ENCODE measurements at regions not wholly inside any gene's neighbourhood (a gene's known extent, or its start where the extent isn't known, plus 50 kb on each side); places are given as distances from the start of the nearest gene placed in this dataset.

DNA sequence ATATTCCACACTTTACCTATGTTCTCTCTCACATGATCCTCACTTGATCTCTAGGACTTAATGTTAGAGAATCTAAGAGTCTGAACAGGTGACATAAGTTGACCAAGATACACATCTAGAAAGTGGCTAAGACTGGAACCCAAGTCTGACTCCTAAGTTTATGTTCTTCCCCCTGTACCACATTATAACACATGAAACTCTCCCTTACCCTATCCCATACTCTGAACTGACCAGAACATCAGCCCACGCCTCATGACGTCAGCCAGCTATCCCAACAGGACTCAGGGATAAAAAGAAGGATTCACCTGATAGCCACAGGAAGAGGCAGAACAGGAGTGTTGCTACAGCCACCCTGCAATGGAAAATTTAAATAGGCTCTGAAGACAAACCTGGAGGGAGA, 392.2 kb downstream of the ZEB2 start:
- Histone ChIP-seq H3K4me1 (no peaks in the 10 kb centered on the region), H3K4me3 (no peak overlapping the region), H3K27ac (no peak overlapping the region), H3K9me3 (no peaks in the 10 kb centered on the region), H3K36me3 (replicated peaks in 1 of 2; ENCODE audit: insufficient read depth in 1 of 2, low read depth in 2 of 2) (no peaks in the 10 kb centered on the region), H3K27me3 (no peaks in the 10 kb centered on the region)
- TF ChIP-seq POLR2A (IDR thresholded peaks at IDR 0.05), result no peak
- TF ChIP-seq, protein P1, sequence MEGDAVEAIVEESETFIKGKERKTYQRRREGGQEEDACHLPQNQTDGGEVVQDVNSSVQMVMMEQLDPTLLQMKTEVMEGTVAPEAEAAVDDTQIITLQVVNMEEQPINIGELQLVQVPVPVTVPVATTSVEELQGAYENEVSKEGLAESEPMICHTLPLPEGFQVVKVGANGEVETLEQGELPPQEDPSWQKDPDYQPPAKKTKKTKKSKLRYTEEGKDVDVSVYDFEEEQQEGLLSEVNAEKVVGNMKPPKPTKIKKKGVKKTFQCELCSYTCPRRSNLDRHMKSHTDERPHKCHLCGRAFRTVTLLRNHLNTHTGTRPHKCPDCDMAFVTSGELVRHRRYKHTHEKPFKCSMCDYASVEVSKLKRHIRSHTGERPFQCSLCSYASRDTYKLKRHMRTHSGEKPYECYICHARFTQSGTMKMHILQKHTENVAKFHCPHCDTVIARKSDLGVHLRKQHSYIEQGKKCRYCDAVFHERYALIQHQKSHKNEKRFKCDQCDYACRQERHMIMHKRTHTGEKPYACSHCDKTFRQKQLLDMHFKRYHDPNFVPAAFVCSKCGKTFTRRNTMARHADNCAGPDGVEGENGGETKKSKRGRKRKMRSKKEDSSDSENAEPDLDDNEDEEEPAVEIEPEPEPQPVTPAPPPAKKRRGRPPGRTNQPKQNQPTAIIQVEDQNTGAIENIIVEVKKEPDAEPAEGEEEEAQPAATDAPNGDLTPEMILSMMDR (IDR thresholded peaks at IDR 0.05), result no peak
- ATAC-seq (no peak), DNase-seq (no peak)
- WGBS, 2 donors, result 84 to 95% methylated on average over 2 of the region's 2 CpGs
- intact Hi-C loops (cut with DNase I), result no loop called here

DNA sequence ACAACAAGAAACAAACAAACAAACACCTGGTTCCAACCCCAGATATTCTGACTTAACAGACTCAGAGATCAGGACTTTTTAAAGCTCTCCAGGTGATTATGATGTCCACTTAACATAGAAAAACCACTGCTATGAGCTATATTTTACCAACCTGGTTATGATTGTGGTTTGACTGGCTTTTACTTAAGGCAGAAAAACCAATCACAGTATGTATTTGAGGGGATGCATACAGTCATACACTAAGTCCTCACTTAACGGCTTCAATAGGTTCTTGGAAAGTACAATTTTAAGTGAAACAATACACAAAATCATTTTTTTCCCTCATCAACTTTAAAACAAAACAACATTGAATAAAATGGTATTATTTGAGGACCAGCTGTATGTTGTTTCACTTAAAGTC, 393.6 kb downstream of the ZEB2 start:
- intact Hi-C loops (cut with DNase I), result no loop called here
- DNase-seq (no peak), ATAC-seq (no peak)
- no peaks in the 10 kb centered on the region for H3K27me3 ChIP-seq
- H3K4me3 ChIP-seq, result no peak overlapping the region
- no peak for TF ChIP-seq POLR2A (IDR thresholded peaks at IDR 0.05)
- TF ChIP-seq, protein P1 (IDR thresholded peaks at IDR 0.05), result no peak
- H3K9me3 ChIP-seq, result no peaks in the 10 kb centered on the region
- H3K36me3 ChIP-seq (replicated peaks in 1 of 2; ENCODE audit: insufficient read depth in 1 of 2, low read depth in 2 of 2), result no peaks in the 10 kb centered on the region
- no peaks in the 10 kb centered on the region for H3K4me1 ChIP-seq
- no peak overlapping the region for H3K27ac ChIP-seq
- 96 to 100% methylated on average over 1 of the region's 1 CpG for WGBS, 2 donors

DNA sequence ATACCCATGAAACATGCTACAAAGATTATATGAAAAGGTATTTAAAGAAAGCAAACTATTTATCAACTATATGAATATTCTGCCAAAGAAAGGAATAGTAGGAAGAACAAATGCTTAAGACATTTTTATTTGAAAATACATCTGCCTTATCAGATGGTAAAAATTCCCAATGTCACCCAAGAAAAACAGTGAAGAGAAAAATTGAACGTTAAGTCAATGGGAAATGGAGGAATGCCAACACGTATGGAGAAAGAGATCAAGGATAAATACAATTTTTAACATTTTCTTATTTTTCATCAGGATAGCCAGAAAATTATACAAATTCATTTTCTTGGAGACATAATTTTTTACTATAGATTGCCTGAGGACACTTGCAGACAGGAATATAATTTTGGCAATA, 394.2 kb downstream of the ZEB2 start:
- intact Hi-C loops (cut with DNase I), result no loop called here
- no peak overlapping the region for H3K27ac ChIP-seq
- no peak for TF ChIP-seq POLR2A (IDR thresholded peaks at IDR 0.05)
- TF ChIP-seq, protein P1 (IDR thresholded peaks at IDR 0.05), result no peak
- DNase-seq (no peak), ATAC-seq (no peak)
- H3K4me3 ChIP-seq, result no peak overlapping the region
- WGBS, 2 donors, result 64% methylated on average over 2 of the region's 2 CpGs
- no peaks in the 10 kb centered on the region for H3K27me3 ChIP-seq
- no peaks in the 10 kb centered on the region for H3K9me3 ChIP-seq
- no peaks in the 10 kb centered on the region for H3K4me1 ChIP-seq
- H3K36me3 ChIP-seq (replicated peaks in 1 of 2; ENCODE audit: insufficient read depth in 1 of 2, low read depth in 2 of 2), result no peaks in the 10 kb centered on the region

DNA sequence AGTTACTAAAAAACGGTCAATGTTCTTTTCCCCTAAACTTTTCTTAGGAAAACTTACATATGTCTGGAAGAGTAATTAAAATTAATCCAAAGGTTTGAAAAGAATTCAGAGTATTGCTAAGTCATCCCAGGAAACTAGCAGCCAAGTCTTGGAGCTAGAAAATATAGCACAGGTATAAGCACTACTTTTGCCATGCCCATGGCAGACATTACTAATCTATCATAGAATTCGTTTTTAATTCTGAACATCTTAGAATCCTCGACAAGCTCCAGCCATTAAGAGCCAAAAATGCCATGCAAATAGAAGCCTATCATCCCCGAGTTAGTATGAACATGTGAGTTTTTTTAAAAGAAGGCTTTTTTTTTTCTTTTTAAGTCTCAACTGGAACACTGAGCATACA, 395.0 kb downstream of the ZEB2 start:
- no peak overlapping the region for H3K27ac ChIP-seq
- H3K36me3 ChIP-seq (replicated peaks in 1 of 2; ENCODE audit: insufficient read depth in 1 of 2, low read depth in 2 of 2), result no peaks in the 10 kb centered on the region
- no peaks in the 10 kb centered on the region for H3K4me1 ChIP-seq
- H3K4me3 ChIP-seq, result no peak overlapping the region
- no peaks in the 10 kb centered on the region for H3K9me3 ChIP-seq
- no peaks in the 10 kb centered on the region for H3K27me3 ChIP-seq
- WGBS, 2 donors, result 86% methylated on average over 4 of the region's 4 CpGs
- intact Hi-C loops (cut with DNase I), result no loop called here
- no peak for TF ChIP-seq POLR2A (IDR thresholded peaks at IDR 0.05)
- TF ChIP-seq, protein P1 (IDR thresholded peaks at IDR 0.05), result no peak
- ATAC-seq (no peak), DNase-seq (no peak)

DNA sequence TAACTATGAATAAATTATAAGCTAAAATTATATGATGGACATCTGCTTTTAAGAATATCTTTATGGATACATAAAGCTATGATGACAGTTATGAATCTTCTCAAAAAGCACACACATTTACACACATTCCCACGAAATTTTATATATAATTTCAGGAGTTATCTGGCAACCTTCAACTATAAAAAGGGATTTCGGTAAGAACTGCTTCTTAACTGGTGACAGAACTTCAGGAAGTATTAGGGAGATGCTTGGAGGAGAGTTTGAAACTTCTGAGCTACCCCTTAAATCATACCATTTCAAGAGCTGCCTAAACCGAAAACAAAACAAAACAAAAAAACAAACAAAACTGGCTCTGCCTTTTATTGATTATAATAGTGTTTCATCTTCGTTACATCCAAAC, 399.4 kb downstream of the ZEB2 start:
- DNase-seq (no peak), ATAC-seq (no peak)
- Histone ChIP-seq H3K4me3 (no peak overlapping the region), H3K9me3 (no peaks in the 10 kb centered on the region), H3K27me3 (no peaks in the 10 kb centered on the region), H3K27ac (no peak overlapping the region), H3K36me3 (replicated peaks in 1 of 2; ENCODE audit: insufficient read depth in 1 of 2, low read depth in 2 of 2) (no peaks in the 10 kb centered on the region), H3K4me1 (no peaks in the 10 kb centered on the region)
- TF ChIP-seq POLR2A (IDR thresholded peaks at IDR 0.05), result no peak
- TF ChIP-seq, protein P1 (IDR thresholded peaks at IDR 0.05), result no peak
- WGBS, 2 donors, result 88 to 90% methylated on average over 4 of the region's 4 CpGs
- intact Hi-C loops (cut with DNase I), result no loop called here
